ENCODE measurements at regions not wholly inside any gene's neighbourhood (a gene's known extent, or its start where the extent isn't known, plus 50 kb on each side); places are given as distances from the start of the nearest gene placed in this dataset.

GRCh38 chr16:63283721-63284120 lies 1247.5 kb upstream of the CDH8 start:
- peak in 1 of 4 donors; percentile 12 for DNase-seq (ENCODE audit: low read depth in 4 of 4, low spot score in 3 of 4)

GRCh38 chr16:63244631-63245030 lies 1208.4 kb upstream of the CDH8 start:
- no peak for DNase-seq (ENCODE audit: low read depth in 4 of 4, low spot score in 3 of 4)

- DNase-seq (ENCODE audit: low read depth in 4 of 4, low spot score in 3 of 4): no peak
Measured at GRCh38 chr16:63241497-63242028, 1205.3 kb upstream of the CDH8 start.

GRCh38 chr16:63239065-63239570 lies 1202.9 kb upstream of the CDH8 start:
- DNase-seq (ENCODE audit: low read depth in 4 of 4, low spot score in 3 of 4): no peak

GRCh38 chr16:63230421-63231040 lies 1194.3 kb upstream of the CDH8 start:
- no peak for DNase-seq (ENCODE audit: low read depth in 4 of 4, low spot score in 3 of 4)

- no peak for DNase-seq (ENCODE audit: low read depth in 4 of 4, low spot score in 3 of 4)
Measured at GRCh38 chr16:63228259-63228658, 1192.0 kb upstream of the CDH8 start.

- no peak for DNase-seq (ENCODE audit: low read depth in 4 of 4, low spot score in 3 of 4)
Measured at GRCh38 chr16:63223851-63224250, 1187.6 kb upstream of the CDH8 start.

- no peak for DNase-seq (ENCODE audit: low read depth in 4 of 4, low spot score in 3 of 4)
Measured at GRCh38 chr16:63216696-63217423, 1180.6 kb upstream of the CDH8 start.

- no peak for DNase-seq (ENCODE audit: low read depth in 4 of 4, low spot score in 3 of 4)
Measured at GRCh38 chr16:63201851-63202250, 1165.6 kb upstream of the CDH8 start.

- DNase-seq (ENCODE audit: low read depth in 4 of 4, low spot score in 3 of 4): no peak
Measured at GRCh38 chr16:63200940-63201339, 1164.7 kb upstream of the CDH8 start.

GRCh38 chr16:63195336-63195735 lies 1159.1 kb upstream of the CDH8 start:
- no peak for DNase-seq (ENCODE audit: low read depth in 4 of 4, low spot score in 3 of 4)

- DNase-seq (ENCODE audit: low read depth in 4 of 4, low spot score in 3 of 4): no peak
Measured at GRCh38 chr16:63192980-63193379, 1156.7 kb upstream of the CDH8 start.

- DNase-seq (ENCODE audit: low read depth in 4 of 4, low spot score in 3 of 4): peak in 1 of 4 donors; percentile 8
Measured at GRCh38 chr16:63188086-63188771, 1152.0 kb upstream of the CDH8 start.

GRCh38 chr16:63187638-63188037 lies 1151.4 kb upstream of the CDH8 start:
- DNase-seq (ENCODE audit: low read depth in 4 of 4, low spot score in 3 of 4): no peak

- DNase-seq (ENCODE audit: low read depth in 4 of 4, low spot score in 3 of 4): no peak
Measured at GRCh38 chr16:63185235-63185780, 1149.1 kb upstream of the CDH8 start.

GRCh38 chr16:63183743-63184142 lies 1147.5 kb upstream of the CDH8 start:
- DNase-seq (ENCODE audit: low read depth in 4 of 4, low spot score in 3 of 4): no peak

GRCh38 chr16:63175313-63175712 lies 1139.1 kb upstream of the CDH8 start:
- DNase-seq (ENCODE audit: low read depth in 4 of 4, low spot score in 3 of 4): no peak

GRCh38 chr16:63174801-63175200 lies 1138.6 kb upstream of the CDH8 start:
- DNase-seq (ENCODE audit: low read depth in 4 of 4, low spot score in 3 of 4): no peak

GRCh38 chr16:63171545-63171944 lies 1135.3 kb upstream of the CDH8 start:
- DNase-seq (ENCODE audit: low read depth in 4 of 4, low spot score in 3 of 4): no peak

- no peak for DNase-seq (ENCODE audit: low read depth in 4 of 4, low spot score in 3 of 4)
Measured at GRCh38 chr16:63169100-63169499, 1132.9 kb upstream of the CDH8 start.

GRCh38 chr16:63157818-63158217 lies 1121.6 kb upstream of the CDH8 start:
- DNase-seq (ENCODE audit: low read depth in 4 of 4, low spot score in 3 of 4): no peak

Data from right renal pelvis (tissue), 4 donors.